Nucleus accumbens (tissue), 56 donors: ENCODE measurements at regions not wholly inside any gene's neighbourhood (a gene's known extent, or its start where the extent isn't known, plus 50 kb on each side); places are given as distances from the start of the nearest gene placed in this dataset.

Experiments
- DNase-seq, 56 donors: peaks; one replicate each; lab custom pipeline; 2025; lab: John Stamatoyannopoulos, UW

GRCh38 chr12:84807249-84807648 lies 105.3 kb downstream of the SLC6A15 start:
- DNase-seq, result peak in 3 of 56 donors; percentile 1 to 8 (median 3)

- no peak for DNase-seq
Measured at GRCh38 chr12:84805474-84805858, 107.1 kb downstream of the SLC6A15 start.

- DNase-seq, result no peak
Measured at GRCh38 chr12:84804691-84805473, 107.7 kb downstream of the SLC6A15 start.

- DNase-seq, result no peak
Measured at GRCh38 chr12:84803661-84804060, 108.9 kb downstream of the SLC6A15 start.

GRCh38 chr12:84802161-84802560 lies 110.4 kb downstream of the SLC6A15 start:
- DNase-seq, result no peak

GRCh38 chr12:84793558-84794367 lies 118.8 kb downstream of the SLC6A15 start:
- DNase-seq, result no peak

GRCh38 chr12:84791444-84791843 lies 121.2 kb downstream of the SLC6A15 start:
- DNase-seq, result no peak

- DNase-seq, result no peak
Measured at GRCh38 chr12:84789184-84789583, 123.4 kb downstream of the SLC6A15 start.

GRCh38 chr12:84787253-84787652 lies 125.3 kb downstream of the SLC6A15 start:
- DNase-seq, result no peak

- no peak for DNase-seq
Measured at GRCh38 chr12:84786622-84787021, 126.0 kb downstream of the SLC6A15 start.

GRCh38 chr12:84785951-84786350 lies 126.6 kb downstream of the SLC6A15 start:
- DNase-seq, result no peak

- no peak for DNase-seq
Measured at GRCh38 chr12:84785281-84785680, 127.3 kb downstream of the SLC6A15 start.

- no peak for DNase-seq
Measured at GRCh38 chr12:84779169-84779568, 133.4 kb downstream of the SLC6A15 start.

- no peak for DNase-seq
Measured at GRCh38 chr12:84772281-84772680, 140.3 kb downstream of the SLC6A15 start.

GRCh38 chr12:84767079-84767478 lies 145.5 kb downstream of the SLC6A15 start:
- DNase-seq, result no peak

- no peak for DNase-seq
Measured at GRCh38 chr12:84766375-84766774, 146.2 kb downstream of the SLC6A15 start.

- DNase-seq, result no peak
Measured at GRCh38 chr12:84764001-84764400, 148.6 kb downstream of the SLC6A15 start.

GRCh38 chr12:84763107-84763506 lies 149.5 kb downstream of the SLC6A15 start:
- no peak for DNase-seq

GRCh38 chr12:84760091-84760865 lies 152.3 kb downstream of the SLC6A15 start:
- no peak for DNase-seq

GRCh38 chr12:84757978-84758377 lies 154.6 kb downstream of the SLC6A15 start:
- DNase-seq, result no peak

GRCh38 chr12:84756961-84757360 lies 155.6 kb downstream of the SLC6A15 start:
- DNase-seq, result no peak
